Hematopoietic multipotent progenitor cell (in vitro differentiated cells): ENCODE measurements at regions not wholly inside any gene's neighbourhood (a gene's known extent, or its start where the extent isn't known, plus 50 kb on each side); places are given as distances from the start of the nearest gene placed in this dataset.

ENCODE experiments used
- DNase-seq, 3 donors: peaks; one replicate each; pipeline ENCODE4 v3.0.0-alpha.2; 2011 to 2015; ENCODE audit warnings: low read depth in 2 of 3, low spot score in 2 of 3

DNA sequence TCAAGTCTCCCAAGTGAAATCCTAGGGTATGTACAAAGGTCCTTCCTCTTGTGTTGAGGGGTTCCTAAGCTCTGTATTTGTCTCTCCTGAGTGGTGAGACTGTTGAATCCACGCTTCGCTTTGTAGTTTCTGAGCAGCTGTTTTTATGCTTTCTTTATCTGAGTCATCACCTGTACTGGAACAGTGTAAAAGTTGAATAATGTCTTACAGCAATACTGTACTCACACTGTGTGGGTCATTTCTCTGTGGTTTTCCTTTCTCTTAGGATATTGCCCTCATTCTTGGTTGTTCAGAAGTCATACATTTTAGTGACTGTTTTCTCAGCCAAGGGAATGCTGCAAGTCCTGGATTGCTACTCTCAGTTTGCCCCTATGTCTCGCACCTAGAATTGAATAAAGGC, 1596.6 kb downstream of the SLITRK5 start:
- no peak for DNase-seq

DNA sequence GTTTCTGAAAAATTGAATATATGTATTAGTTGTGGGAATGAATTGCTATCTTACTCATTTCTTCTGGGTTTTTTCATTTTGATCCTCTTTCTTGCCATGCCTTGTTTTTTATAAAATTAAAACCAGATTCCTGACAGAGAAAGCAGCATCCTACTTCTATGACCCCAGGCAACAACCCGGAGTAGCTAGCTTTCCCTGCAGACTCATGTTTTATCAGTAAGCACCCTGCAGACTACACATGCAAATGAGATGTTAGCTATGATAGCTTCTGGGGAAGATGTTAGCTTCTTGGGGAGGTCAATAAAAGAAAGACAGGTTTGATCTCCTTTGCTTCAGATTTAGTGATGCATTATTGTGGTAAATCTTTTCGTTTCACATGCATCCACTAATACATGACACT, 1598.6 kb downstream of the SLITRK5 start:
- no peak for DNase-seq

DNA sequence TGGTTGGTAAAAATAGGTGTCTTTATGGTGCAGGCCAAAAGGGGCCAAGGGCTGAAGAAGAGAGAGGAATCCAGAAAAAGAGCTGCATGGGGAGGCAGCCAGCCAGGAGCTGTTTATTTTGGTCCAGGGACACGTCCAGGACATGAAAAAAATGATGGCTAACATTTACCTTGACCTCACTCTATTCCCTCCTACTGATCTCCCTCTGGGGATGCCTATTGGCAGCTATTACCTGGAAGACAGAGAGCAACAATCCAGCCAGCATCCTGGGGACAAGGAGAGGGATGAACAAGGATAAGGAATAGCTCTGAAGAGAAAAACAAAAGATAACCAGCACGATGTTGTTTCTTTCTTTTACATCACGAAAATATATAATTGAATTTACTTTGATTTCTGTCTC, 1599.6 kb downstream of the SLITRK5 start:
- no peak for DNase-seq

DNA sequence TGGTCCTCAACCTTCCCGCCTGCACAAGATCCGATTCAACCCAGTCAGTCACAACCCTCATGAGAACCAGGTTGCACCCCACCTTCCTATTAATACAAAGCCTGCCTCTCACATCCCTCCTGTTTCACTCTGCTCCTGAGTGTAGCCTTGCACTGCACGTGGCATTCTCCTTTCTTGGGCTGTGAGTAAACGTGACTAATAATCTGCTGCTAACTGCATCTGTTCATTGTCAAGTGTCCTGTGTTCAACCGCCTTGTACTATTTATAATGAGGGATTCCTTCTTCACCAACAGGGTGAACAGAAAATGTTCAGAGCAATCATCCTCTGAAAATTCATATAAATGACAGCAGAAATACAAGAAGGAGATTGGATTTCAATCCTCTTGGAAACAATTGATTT, 1608.2 kb downstream of the SLITRK5 start:
- DNase-seq: no peak

DNA sequence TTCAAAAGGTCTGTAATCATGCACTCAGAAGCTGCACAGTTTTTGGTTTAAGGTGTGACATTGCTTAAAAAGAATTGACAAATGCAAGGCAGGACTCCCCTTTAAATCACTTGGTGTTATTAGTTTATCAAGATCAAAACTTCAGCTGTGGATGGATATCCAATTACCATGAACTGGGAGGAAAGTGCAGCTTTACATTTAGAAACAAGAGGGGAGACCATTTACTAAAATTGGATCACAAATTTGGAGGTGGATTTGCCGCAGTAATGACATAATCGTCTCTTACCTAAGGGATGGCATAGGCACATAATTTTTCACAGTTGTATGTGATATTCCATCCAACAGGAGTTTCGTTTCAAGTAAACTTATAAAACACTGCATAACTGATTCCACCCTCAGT, 1610.2 kb downstream of the SLITRK5 start:
- no peak for DNase-seq

DNA sequence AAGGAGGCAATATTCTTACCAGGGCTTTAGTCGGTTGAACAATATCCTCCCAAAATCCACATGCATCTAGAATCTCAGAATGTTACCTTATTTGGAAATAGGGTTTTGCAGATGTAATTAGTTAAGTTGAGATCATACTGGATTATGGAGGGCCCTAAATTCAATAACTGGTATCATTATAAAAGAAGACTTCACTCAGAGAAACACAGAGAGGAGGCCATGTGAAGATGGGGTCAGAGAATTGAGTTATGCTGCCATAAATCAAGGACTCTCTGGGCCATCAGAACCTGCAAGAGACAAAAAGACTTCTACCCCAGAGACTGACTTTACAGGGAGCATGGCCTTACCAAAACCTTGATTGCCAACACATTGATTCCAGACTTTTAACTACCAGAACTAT, 1611.1 kb downstream of the SLITRK5 start:
- no peak for DNase-seq

DNA sequence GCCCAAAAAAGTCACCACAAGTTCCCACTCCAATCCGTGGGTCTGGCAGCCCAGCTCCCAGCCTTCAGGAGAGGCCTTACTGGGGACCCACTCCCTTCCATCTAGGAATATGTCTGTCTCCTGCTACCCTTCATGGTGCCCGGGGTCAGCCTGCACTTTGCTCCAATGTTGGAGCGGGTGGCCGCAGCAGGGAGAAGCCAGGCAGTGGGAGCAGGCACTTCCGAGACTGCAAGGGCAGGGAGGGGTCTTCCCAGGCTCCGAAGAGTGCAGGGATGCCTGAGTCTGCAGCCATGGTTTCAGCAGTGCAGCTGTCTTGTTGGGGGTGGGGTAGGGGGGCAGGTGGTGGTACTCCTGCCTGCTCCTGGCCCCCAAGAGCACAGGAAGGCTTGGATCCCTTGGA, 1616.2 kb downstream of the SLITRK5 start:
- DNase-seq: no peak

DNA sequence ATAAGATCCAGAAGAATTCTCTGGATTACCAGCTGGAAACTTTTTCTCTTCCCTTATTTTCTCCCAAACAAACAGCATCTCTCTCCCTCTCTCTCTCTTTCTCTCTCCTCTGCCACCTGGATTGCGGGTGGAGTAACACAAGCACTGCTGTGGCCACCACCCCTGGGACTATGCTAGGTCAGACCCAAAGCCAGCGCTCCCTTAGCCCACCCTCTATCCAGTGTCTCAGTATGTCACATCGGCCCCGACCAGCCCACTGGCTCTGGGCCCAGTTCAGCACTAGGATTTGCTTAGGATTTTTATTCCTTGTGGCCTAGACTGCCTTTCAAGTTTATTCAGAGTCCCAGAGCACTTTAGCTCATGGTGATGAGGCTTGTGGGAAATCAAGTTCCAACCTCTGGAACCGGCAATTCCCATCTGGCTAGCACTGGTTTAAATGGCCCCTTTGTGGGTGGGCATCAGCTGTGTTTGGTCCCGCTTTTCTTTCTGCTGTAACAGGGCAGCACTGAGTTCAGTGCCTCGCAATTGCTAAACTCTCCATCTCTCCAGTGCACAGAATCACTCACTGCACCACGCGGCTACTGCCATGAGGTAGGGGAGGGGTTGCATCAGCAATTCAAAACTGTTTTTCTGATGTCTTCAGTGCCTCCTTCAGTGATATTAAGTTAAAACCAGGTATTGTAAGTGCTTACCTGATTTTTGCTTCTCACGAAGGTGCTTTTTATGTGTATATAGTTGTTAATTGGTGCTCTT, 1623.1 kb downstream of the SLITRK5 start:
- DNase-seq: no peak

DNA sequence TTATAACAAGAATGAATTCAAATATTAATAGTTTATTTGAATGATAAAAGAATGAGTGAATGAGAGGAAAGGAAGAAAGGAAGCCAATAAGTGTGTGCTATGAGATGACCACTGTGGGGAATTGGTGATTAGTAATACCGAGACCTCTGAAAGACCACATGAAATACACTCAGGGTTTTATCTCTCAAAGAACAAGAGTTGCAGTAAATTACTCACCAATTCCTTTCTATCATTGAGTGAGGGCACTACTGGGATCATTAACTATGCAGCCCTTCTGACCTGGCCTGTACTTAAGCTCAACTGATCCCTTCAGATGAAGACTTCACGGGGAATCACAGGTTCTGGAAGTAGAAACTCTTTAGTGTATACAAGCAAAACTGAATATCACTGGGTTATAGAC, 1636.1 kb downstream of the SLITRK5 start:
- no peak for DNase-seq

DNA sequence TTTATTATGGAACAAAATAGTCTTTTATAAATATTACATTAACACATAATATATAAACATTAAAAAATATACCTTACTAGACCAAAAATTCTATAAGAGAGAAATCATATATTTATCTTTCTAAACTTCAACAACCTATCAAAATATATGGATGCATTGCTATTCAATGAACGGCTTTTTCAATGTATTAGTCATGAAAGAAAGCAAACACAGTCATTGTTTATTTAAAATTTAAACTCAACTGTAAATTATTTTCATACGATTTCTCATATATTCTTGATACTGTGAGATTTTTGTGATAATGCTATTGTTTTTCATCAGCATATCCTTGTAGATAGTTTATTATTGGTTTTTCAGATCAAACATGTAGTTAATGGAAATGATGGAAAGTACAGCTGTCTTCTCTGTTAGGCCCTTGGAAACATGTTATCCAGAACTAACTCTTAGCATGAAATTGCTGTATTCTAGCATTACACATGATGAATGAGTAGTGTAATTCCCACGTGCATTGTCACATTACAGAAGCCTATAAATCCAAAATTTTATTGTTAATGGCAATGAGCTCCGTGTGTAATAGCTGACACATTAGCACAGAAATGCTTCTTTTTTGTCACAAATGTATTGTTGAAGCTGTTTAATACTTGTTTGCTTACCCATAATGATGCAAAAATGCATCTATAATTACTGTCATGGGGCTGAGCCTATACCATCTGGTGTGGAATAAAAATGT, 1639.9 kb downstream of the SLITRK5 start:
- DNase-seq: no peak

DNA sequence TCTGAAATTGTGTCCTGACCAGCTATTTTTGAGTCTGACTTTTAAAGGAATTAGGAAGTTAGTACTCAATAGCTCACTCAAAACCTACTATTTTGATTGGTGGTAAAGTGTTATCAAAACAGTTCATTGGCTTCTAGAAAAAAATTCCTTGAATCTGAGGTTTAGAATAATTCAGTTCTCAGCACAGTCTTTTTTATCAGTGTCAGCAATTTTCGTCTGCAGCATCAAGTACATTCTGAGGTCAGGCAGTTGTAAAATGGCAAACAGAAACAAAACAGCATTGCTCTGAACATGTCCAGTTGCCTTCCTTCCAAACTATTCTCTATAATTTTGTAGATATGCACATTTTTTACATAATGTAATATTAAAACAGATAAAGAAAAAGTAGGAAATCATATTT, 1644.1 kb downstream of the SLITRK5 start:
- DNase-seq: no peak

DNA sequence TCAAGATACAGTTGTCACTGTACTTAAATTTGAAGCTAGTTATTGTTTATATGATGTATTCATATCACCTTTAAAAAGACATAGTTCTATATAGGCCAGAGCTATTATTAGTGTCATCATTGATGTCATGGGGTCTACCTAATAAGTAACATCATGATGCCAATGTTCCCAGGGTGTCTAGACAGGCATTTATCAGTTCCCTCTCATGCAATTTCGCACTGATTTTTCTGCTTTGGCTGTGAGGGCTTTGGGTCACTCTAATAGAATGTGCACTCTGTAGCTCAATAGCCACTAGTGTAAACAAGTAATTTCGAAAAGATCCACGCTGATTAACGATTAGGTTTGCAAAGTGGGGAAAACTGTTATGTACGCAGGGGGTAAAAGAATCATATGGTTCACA, 1651.3 kb downstream of the SLITRK5 start:
- DNase-seq: no peak

DNA sequence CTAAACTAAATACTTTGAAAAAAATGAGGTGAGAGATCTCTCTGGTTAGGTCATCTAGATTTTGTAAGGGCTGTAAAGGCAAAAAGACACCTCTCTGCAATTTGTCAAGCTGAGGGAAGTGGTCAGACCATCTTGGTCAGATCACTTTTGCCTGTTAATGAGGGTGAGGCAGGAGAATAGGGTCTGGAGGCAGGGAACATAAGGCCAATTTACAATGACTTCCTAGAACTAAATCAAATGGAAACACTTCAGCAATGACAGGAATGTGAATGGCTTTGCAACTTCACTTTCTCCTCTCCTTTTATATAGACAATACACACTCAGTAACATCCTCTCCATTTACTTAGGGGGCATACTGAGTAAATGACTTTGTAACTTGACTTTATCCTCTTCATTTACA, 1653.4 kb downstream of the SLITRK5 start:
- no peak for DNase-seq

DNA sequence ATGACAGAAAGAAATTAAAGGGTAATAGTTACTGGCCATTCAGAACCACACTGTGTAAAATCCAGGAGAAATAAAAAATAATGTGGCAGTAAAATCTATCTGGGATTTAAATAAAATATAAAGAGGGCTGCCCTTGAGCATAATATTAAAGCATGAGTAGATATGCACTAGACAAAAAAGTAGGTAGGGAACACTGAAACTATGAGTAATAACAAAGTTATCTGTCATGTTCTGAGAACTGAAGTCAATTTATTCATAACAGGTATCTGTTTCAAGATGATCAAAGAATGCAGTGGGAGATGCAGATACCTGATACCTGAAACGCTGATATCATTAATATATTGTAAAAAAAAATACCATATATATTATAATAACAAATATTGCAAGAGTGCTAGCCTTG, 1672.0 kb downstream of the SLITRK5 start:
- no peak for DNase-seq

DNA sequence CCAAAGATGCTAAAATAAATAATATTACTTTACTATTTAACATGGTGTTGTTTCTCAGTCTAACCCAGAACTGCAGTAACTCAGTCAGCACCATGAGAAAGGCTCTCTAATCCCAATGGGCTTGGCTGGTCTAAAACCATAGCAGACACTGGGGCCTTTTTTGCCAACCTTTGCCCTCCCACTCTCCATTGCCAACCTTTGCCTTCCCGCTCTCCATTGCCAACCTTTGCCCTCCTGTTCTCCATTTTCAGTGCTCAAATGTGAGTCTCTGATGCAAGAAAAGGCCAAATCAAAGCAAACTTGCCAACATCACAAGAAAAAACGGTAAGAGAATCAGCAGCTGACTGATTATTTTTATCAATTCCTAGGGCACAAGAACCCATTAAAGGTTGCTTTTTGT, 1681.2 kb downstream of the SLITRK5 start:
- DNase-seq: no peak

DNA sequence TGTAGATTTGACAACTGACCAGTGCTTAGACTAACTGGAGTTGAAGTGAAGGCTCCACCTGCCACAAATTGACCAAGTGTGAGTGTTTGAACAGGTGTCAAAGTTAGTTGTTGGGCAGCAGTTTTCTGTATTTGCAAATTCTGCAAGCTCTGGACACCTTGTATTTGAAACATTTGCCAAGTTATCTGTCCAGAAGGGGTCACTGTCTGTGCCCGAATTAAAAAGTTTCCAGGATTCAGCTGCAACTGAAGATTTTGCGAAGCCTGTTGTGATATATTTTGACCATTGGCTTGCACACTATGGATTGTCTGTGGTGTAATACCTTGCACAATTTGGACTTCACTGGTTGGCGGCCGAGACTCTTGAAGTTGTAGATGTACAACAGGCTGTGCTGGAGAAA, 1690.7 kb downstream of the SLITRK5 start:
- DNase-seq: peak in 1 of 3 donors; percentile 52

DNA sequence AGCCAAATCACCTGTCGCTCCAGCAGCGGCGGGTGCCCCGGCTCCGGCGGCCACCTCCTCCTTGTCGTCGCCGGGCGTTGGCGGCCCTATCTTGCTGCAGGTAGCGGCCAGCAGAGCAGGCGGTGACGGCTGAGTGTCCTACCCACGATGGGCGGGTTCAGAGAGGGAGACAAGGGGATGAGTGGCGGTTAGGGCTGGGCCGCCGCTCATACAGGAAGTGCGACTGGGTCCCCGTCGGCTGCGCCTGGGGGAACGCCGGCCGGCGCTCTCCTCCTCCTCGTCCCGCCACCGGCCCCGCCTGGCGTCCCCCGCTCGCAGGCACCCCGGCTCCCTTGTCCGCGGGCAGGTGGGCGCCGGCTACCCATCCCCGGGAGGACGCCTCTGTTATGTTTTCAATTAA, 1692.0 kb downstream of the SLITRK5 start:
- no peak for DNase-seq

DNA sequence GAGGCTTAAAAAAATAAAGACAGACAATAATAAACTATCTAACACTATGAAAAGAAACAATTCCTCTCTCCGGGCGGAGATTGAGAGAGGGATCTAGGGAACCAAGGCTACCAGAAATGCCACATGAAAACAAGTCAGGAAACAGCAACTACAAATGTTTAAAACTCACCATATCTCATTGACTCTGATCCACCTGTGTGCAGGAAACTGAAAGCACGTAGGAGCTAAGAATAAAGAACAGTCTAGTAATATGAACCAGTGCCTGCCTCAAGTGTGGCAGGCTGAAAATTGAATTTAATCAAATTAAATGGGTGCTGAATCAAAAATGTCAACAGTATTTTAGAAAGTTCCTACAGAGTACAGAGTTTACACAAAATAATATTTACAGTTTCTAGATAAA, 1701.0 kb downstream of the SLITRK5 start:
- no peak for DNase-seq

DNA sequence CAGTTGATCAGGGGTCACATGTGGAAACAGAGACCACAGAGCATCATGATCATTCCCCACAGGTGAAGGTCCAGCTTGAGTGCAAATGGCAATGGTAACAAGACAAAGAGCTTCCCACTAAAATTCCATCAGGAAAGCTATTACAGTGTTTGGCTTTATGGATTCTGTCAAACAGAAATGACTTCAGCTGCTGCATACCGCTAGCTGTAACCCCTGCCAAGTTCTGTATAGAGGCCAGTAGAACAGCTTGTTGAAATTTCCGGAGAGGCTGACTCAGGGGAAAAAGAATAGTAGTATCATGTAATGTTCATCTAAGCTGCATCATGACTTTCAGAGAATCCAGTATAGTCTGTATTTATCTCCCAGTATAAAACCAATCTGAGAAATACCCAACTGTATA, 1704.7 kb downstream of the SLITRK5 start:
- DNase-seq: peak in 1 of 3 donors; percentile 48

DNA sequence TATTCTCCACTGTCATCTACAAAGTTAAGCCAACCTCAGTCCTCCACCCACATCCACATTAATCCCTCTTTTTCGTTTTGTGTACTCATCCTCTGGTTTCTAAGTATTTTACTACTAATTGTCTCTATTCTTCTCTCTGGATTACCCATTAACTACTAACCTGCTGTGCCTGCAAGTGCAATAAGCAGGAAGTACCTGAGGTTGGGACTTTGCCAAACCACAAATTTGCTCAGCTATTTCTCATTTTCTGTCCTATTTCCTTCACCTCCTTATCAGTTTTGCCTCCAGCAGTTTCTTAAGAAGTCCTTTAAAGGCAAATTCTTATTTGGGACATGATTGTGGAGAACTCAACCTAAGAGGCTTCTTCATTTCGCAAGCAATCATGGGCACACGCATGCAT, 1708.9 kb downstream of the SLITRK5 start:
- peak in 1 of 3 donors; percentile 52 for DNase-seq

DNA sequence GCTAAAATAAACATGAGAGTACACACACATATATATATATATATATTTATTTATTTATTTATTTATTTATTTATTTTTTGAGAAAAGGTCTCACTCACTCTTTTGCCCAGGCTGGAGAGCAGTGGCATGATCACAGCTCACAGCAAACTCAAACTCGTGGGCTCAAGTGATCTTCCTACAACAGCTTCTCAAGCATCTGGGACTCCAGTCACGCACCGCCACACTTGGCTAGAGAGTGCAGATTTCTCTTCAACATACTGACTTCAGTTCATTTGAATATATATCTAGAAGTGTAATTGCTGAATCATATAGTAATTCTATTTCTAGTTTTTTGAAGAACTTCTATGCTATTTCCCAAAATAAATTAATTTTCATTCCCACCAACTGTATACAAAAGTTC, 1711.8 kb downstream of the SLITRK5 start:
- DNase-seq: no peak

DNA sequence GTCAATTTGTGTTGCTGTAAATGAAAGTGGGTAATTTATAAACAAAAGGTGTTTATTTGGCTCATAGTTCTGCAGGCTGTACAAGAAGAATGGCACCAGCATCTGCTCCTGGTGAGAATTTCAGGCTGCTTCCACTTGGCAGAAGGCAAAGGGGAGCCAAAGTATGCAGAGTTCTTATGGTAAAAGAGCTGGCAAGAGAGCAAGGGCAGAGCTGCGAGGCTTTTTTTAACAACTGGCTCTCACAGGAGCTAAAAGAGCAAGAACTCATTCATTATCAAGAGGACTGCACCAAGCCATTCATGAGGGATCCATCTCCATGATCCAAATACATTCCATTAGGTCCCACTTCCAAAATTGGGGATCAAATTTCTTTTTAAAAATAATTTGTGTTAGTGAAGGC, 1712.7 kb downstream of the SLITRK5 start:
- no peak for DNase-seq
